ENCODE measurements at regions not wholly inside any gene's neighbourhood (a gene's known extent, or its start where the extent isn't known, plus 50 kb on each side); places are given as distances from the start of the nearest gene placed in this dataset.
"Not testable (repeated sequence)": the region's sequence is repeated elsewhere in the genome, so short reads cannot be mapped to it uniquely, and the experiment has no call there.

DNA sequence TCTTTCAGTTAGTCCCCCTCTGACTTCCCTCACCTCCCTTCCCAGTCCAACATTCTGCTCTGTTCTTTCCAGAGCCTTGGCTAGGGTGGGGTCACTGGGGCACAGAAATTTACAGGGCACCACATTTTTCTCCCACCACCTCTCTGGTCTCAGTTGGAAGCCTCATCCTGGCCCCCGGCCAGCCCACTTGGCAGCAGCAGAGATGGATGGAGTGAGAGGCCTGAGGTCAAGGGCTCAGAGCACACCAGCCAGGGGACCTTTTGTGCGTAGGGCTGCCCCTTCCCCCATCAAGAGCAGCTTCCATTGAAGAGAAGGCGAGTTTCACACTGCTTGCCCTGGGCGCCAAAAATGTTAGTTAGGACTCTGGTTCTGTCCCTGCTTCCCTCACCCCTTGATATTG lies 230.9 kb downstream of the SOX3 start:
- H3K27me3 Mint-ChIP-seq: no peaks in the 10 kb centered on the region

DNA sequence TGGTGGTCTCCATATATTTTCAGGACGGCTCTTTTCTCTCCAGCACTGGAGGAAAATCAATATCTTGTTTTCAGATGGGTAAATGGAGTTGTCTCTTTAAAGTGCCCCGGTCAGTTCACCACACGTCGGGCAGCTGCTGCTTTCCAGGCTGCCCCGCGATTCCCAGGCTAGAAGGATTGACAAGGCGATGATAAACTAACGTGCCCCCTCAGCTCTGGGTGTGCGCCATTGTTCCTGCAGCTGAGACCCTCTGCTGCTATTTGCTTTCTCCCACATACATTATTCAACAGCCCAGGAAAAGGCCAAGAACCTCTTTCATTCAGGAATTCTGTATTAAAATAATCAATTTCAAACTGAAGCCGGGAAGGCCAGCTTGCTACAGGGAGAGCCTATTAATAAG lies 254.5 kb downstream of the SOX3 start:
- Mint-ChIP-seq H3K9me3 (no peaks in the 10 kb centered on the region), H3K4me1 (no peaks in the 10 kb centered on the region), H3K4me3 (no peak overlapping the region), H3K36me3 (no peaks in the 10 kb centered on the region), H3K27me3 (peaks cover 3% of the 10 kb centered on the region), H3K27ac (no peak overlapping the region)

More for the DNA sequence above, 230.9 kb downstream of the SOX3 start:
- no peak overlapping the region for H3K27ac Mint-ChIP-seq
- no peaks in the 10 kb centered on the region for H3K36me3 Mint-ChIP-seq
- no peak overlapping the region for H3K4me3 Mint-ChIP-seq
- no peaks in the 10 kb centered on the region for H3K9me3 Mint-ChIP-seq
- no peaks in the 10 kb centered on the region for H3K4me1 Mint-ChIP-seq

DNA sequence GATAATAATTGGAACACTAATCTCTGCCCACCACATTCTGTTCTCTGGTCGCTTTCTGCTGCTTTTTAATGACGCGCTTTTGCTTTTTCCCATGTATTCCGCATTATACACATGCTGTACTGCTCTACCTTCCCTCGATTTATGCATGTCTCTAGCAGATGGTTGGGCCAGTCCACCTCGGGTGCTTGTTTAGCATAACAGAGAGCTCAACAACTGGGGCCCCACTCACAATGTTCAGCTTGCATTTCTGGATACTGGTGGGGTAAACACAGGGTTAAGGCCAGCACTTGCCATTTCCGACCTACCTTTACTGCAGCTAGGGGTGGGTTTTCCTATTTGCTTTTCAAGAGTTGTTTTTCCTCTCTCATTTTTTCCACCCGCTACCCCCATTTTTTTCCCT lies 255.8 kb downstream of the SOX3 start:
- no peaks in the 10 kb centered on the region for H3K4me1 Mint-ChIP-seq
- H3K27me3 Mint-ChIP-seq: peaks cover 3% of the 10 kb centered on the region
- no peak overlapping the region for H3K27ac Mint-ChIP-seq
- H3K36me3 Mint-ChIP-seq: no peaks in the 10 kb centered on the region
- no peaks in the 10 kb centered on the region for H3K9me3 Mint-ChIP-seq
- H3K4me3 Mint-ChIP-seq: no peak overlapping the region

DNA sequence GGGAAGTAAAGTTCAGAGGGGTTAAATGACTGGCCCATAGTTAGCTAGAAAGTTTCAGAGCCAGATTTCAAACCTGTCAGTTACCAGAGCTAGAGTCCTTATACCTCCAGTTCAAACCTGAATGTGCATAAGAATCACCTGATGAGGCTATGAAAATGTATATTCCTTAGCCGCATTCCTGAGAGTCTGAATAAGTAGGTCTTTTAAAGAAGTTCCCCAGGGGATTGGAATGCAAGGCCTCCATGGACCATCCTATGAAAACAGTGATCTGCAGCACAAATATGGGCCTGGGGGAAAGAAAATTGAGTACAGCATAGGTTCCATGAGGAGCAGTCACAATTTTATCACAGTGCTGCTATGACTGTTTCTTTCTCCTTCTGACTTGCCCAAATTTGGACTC lies 263.9 kb upstream of the CXorf66 start:
- no peaks in the 10 kb centered on the region for H3K36me3 Mint-ChIP-seq
- H3K4me1 Mint-ChIP-seq: no peaks in the 10 kb centered on the region
- no peaks in the 10 kb centered on the region for H3K27me3 Mint-ChIP-seq
- no peaks in the 10 kb centered on the region for H3K9me3 Mint-ChIP-seq
- H3K4me3 Mint-ChIP-seq: no peak overlapping the region
- H3K27ac Mint-ChIP-seq: no peak overlapping the region

DNA sequence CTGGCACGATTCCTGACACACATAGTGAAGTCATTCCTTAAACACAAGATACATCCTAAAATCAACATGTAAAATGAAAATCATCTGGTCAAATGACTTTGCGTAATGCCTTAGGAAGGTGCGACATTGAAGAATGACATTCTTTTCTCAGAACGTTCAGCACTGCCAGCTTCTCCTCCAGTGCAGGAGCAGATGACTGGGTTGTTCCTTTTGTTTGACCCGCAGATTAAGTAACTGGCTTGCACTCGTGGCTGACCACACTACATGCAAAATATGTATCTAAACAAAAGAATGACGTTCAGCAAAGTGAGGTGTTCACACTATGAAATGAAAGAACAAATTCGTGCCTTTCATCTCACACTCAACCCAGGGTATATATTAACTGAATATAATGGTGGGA lies 260.7 kb upstream of the CXorf66 start:
- not testable (repeated sequence) for H3K4me3 Mint-ChIP-seq, H3K27me3 Mint-ChIP-seq, H3K4me1 Mint-ChIP-seq, H3K9me3 Mint-ChIP-seq, H3K36me3 Mint-ChIP-seq, H3K27ac Mint-ChIP-seq

DNA sequence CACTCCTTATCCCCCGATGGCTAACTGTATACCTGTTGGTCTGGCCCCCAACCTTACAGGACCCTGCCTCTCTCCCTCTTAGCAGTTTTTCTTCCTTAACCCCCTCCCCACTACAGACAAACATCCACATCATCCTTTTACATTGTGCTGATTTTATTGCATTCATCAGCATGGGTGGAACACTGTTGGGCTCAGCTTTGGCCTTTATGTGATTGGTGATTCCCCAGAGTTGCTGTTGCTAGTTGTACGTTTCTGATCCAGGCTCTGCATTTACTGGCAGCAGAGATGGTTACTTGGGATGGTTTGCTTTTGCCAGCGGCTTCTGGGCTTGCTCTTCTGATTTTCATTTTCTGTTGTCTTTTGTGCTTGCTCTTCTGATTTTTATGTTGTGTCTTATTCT lies 250.6 kb upstream of the CXorf66 start:
- H3K4me1 Mint-ChIP-seq, H3K27ac Mint-ChIP-seq, H3K36me3 Mint-ChIP-seq, H3K27me3 Mint-ChIP-seq, H3K9me3 Mint-ChIP-seq, H3K4me3 Mint-ChIP-seq: not testable (repeated sequence)

DNA sequence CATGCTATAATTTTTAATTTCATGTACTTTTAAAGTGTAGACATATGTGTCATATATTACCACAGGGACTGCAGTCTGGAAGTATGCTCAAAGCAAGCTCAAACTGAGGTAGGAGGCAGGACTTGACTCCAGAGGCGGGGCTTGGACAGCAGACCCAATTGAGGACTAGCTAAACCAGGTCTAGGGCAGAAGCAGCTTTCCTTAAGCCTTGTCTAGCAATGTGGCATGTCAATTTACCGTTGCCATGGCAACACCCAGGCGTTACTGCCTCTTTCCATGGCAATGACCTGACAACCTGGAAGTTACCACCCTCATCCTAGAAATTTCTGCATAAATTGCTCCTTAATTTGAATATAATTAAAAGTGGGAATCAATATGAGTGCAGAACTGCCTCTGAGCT lies 249.2 kb upstream of the CXorf66 start:
- not testable (repeated sequence) for H3K27me3 Mint-ChIP-seq, H3K9me3 Mint-ChIP-seq, H3K4me3 Mint-ChIP-seq, H3K36me3 Mint-ChIP-seq, H3K4me1 Mint-ChIP-seq, H3K27ac Mint-ChIP-seq

DNA sequence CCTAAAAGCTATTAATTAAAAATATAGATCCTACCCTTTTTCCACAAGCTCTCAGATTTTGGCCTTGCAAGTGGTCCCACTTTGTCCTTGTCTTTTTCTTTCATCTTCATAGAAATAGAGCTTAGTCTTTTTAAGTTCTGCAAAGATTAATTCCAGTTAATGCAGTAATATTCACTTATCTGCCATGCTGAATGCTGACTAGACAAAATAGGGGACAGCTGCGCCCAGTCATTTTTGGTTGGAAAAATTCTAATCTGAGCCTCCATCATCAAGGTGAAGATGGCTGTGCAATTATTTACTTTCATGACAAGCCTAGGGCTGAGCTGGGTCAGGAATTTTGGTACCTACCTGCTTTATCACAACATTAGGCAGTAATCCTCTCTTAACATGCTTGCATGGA lies 241.3 kb upstream of the CXorf66 start:
- Mint-ChIP-seq H3K36me3 (no peaks in the 10 kb centered on the region), H3K27me3 (no peaks in the 10 kb centered on the region), H3K27ac (no peak overlapping the region), H3K4me3 (no peak overlapping the region), H3K9me3 (peaks cover 5% of the 10 kb centered on the region), H3K4me1 (no peaks in the 10 kb centered on the region)

DNA sequence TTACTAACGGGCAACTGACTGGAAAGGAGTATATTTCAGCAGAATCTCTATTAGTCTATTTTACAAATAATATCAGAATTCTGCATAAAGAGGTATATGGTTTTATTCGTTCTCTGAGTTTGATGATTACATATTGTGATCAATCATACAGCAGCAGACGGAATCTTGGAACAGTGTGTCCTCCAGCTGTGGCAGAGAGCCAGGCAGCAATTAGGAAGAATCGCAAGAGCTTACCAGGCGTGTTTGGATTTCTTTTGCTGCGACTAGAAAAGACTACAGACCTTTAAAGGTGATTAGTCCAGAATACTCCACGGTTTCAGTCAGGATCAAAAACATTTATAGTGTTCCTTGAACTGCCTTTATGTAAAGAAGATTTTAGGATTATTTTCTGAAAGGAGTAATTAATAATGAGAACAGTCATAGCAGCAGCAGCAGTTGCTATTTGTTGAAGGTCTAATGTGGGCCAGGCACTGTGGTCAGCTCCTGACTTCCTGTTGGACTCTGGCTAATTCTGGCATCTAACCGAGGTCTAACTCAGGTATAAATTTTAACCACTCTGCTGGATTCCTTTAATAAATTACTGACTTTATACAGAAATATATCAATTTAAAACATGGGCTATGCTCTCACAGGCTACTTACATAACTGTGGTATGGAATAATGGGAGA lies 225.3 kb upstream of the CXorf66 start:
- Mint-ChIP-seq H3K27ac (no peak overlapping the region), H3K4me1 (no peaks in the 10 kb centered on the region), H3K36me3 (no peaks in the 10 kb centered on the region), H3K4me3 (no peak overlapping the region), H3K9me3 (no peaks in the 10 kb centered on the region), H3K27me3 (no peaks in the 10 kb centered on the region)

DNA sequence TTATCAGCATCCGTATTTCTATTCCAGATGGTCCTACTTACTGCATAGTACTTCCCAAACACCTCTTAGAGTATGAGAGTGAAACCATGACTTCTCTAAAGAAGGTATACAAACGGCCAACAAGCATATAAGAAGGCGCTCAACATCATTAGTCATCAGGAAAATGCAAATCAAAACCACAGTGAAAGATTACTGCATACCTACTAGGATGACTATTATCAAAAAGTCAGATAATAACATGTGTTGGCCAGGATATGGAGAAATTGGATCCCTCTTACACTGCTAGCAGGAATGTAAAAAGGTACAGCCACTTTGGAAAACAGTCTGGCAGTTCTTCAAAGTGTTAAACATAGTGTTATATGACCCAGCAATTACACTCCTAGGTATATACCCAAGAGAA lies 215.3 kb upstream of the CXorf66 start:
- H3K27ac Mint-ChIP-seq: no peak overlapping the region
- H3K9me3 Mint-ChIP-seq: no peaks in the 10 kb centered on the region
- H3K4me3 Mint-ChIP-seq: no peak overlapping the region
- H3K27me3 Mint-ChIP-seq: no peaks in the 10 kb centered on the region
- no peaks in the 10 kb centered on the region for H3K36me3 Mint-ChIP-seq
- no peaks in the 10 kb centered on the region for H3K4me1 Mint-ChIP-seq

DNA sequence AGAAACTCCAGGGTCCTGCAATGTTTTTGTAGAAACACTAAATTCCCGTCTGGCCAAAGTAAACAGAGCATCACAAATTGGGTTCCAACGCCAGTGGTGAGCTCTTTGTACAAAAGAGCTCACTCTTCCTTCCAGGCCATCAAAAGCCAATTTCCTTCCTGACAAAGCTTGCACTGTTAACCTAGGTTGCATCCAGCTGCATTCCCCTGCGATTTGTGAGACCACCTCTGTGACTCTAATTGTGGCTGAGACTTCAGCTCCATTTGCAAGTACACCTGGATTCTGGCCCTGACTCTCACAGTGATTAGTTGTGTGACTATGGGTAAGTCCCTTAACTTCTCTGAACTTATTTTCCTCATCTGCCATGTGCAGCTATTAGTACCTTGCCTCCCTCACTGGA lies 212.5 kb upstream of the CXorf66 start:
- H3K36me3 Mint-ChIP-seq: no peaks in the 10 kb centered on the region
- H3K27me3 Mint-ChIP-seq: no peaks in the 10 kb centered on the region
- H3K4me3 Mint-ChIP-seq: no peak overlapping the region
- no peaks in the 10 kb centered on the region for H3K4me1 Mint-ChIP-seq
- H3K27ac Mint-ChIP-seq: no peak overlapping the region
- H3K9me3 Mint-ChIP-seq: no peaks in the 10 kb centered on the region

DNA sequence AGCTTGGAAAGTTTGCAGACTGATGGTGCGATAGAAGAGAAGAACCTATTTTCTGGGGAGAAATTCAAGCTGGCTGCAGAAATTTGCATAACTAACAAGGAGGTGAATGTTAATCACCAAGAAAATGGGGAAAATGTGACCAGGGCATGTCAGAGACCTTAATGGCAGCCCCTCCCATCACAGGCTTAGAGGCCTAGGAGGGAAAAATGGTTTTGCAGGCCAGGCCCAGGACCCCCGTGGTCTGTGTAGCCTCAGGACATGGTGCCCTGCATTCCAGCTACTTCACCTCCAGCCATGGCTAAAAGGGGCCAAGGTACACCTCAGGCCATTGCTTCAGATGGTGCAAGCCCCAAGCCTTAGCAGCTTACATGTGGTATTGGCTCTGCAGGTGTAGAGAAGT lies 207.1 kb upstream of the CXorf66 start:
- Mint-ChIP-seq H3K4me3 (no peak overlapping the region), H3K9me3 (peaks cover 4% of the 10 kb centered on the region), H3K4me1 (no peaks in the 10 kb centered on the region), H3K27me3 (no peaks in the 10 kb centered on the region), H3K27ac (no peak overlapping the region), H3K36me3 (no peaks in the 10 kb centered on the region)

DNA sequence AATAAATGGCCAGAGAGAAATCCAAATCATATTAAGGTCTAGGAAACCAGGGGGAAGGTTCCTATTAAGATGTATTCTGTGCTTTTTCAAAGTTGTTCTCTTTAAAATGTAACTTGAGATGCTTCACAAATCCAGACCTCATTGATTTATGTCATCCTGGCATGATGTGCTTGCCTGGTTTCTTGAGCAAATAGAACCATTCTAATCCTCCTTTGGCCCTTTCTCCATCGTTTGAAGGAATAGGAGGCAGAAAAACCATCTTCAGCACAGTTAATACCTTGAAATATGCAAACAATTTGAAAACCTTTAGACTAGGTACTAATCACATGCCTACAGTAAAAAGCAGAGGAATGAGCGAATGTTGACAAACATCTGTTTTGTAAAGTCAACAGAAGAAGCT lies 202.2 kb upstream of the CXorf66 start:
- H3K36me3 Mint-ChIP-seq: no peaks in the 10 kb centered on the region
- no peak overlapping the region for H3K4me3 Mint-ChIP-seq
- H3K27ac Mint-ChIP-seq: no peak overlapping the region
- H3K9me3 Mint-ChIP-seq: peaks cover 4% of the 10 kb centered on the region
- no peaks in the 10 kb centered on the region for H3K4me1 Mint-ChIP-seq
- H3K27me3 Mint-ChIP-seq: no peaks in the 10 kb centered on the region

DNA sequence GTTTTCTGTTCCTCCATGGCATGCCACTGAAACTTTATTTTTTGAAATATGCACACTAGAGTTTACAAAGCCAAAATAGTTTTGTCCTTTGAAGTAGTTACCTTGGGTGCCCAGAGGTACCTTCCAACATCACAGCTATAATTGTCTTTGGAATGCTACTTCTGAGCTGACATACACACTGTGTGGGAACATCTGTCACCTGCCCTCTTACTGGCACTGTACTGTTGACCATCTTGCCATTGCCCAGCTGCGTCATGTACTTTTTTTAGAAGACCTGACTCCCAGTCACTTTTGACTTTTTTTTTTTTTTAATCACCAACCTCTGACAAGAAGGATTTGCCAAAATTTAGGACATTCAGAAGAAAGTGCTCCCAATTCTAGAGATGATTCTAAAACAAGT lies 200.5 kb upstream of the CXorf66 start:
- no peak overlapping the region for H3K4me3 Mint-ChIP-seq
- no peaks in the 10 kb centered on the region for H3K9me3 Mint-ChIP-seq
- H3K36me3 Mint-ChIP-seq: no peaks in the 10 kb centered on the region
- H3K27ac Mint-ChIP-seq: no peak overlapping the region
- H3K4me1 Mint-ChIP-seq: no peaks in the 10 kb centered on the region
- no peaks in the 10 kb centered on the region for H3K27me3 Mint-ChIP-seq

DNA sequence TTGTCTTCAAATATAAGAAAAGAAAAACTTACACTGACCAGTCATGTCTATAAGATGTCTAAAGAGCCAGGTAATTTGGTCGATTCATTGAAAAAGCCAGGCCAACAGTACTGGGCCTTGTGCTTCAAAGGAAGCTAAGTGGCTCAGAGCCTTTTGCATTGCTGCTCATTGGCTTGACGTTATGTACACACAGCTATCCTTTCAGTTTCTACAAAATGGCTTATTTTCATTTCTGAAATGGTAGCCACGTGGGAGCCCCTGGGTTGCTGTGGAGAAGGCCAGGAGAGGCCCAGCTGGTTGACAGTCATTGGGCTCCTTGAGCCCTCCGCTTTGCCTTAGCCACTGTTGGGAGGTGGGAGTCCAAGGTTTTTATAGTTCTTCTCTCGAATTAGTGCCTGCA lies 199.1 kb upstream of the CXorf66 start:
- Mint-ChIP-seq H3K27me3 (no peaks in the 10 kb centered on the region), H3K4me3 (no peak overlapping the region), H3K9me3 (no peaks in the 10 kb centered on the region), H3K4me1 (no peaks in the 10 kb centered on the region), H3K27ac (no peak overlapping the region), H3K36me3 (no peaks in the 10 kb centered on the region)

DNA sequence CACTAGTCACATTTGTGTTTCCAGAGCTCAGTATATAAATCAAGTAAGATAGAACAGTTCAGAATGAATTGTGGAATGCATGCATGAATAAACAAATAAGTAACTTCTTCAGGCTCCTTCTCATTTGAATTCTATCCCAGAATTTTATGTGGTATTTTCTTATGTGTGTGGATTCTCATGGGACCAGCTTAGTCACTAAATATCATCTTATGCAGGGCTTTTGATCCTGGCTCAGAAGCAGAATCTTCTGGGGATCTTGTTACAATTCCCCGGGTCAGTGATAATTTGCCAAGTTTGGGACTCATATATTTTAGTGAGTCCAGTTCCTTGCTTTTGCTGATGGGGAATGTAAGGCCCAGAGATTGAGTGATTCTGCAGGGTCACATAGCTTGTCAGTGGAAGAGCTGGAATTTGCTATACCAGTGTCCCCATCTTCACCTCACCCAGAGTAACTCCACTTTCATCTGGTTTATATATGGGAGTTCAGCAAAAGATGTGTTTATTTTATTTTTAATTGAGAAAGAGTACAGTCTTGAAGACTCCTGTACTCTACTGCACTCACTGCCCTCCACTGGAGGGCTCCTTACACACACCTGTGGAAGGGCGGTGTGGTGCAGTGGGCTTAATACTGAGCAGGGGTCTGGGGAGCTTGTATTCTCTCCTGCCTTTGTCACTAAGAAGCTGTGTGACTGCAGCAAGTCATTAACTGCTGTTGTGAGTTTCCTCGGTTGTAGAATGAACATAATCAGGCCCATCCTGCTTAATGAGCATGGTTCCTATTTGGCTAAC lies 198.2 kb upstream of the CXorf66 start:
- H3K4me3 Mint-ChIP-seq: no peak overlapping the region
- no peaks in the 10 kb centered on the region for H3K9me3 Mint-ChIP-seq
- H3K36me3 Mint-ChIP-seq: no peaks in the 10 kb centered on the region
- no peaks in the 10 kb centered on the region for H3K4me1 Mint-ChIP-seq
- no peak overlapping the region for H3K27ac Mint-ChIP-seq
- H3K27me3 Mint-ChIP-seq: no peaks in the 10 kb centered on the region

DNA sequence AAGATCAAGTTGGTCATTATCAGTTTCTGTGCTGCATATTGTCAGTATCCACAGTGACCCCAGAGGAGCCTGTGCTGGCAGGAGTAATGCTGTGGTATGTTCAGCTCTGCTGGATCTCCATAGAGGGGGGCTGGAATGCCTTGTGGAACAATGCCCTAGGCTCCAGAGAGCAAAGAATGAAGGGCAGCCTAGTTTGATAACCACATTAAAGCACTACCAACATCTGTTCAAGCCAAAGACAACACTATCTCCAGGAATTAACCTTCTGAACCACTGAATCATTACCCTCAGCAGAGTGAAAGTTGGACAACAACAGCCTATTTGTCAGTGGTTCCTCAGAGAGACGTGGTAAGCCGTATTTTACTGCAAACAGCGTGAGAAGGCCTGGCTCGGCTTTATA lies 192.3 kb upstream of the CXorf66 start:
- Mint-ChIP-seq H3K4me1 (no peaks in the 10 kb centered on the region), H3K9me3 (no peaks in the 10 kb centered on the region), H3K36me3 (no peaks in the 10 kb centered on the region), H3K27ac (no peak overlapping the region), H3K4me3 (no peak overlapping the region), H3K27me3 (no peaks in the 10 kb centered on the region)
